NCI-H526 (cell line): ENCODE measurements at regions not wholly inside any gene's neighbourhood (a gene's known extent, or its start where the extent isn't known, plus 50 kb on each side); places are given as distances from the start of the nearest gene placed in this dataset.
"Not testable (repeated sequence)": the region's sequence is repeated elsewhere in the genome, so short reads cannot be mapped to it uniquely, and the experiment has no call there.

Experiments used
- DNase-seq, 2 experiments: peaks; one replicate each; lab custom pipeline; 2025; lab: John Stamatoyannopoulos, UW

GRCh38 chr6:156450421-156450820 is 326.8 kb upstream of the ARID1B start:
- DNase-seq: no peak

GRCh38 chr6:156449569-156449968 is 327.6 kb upstream of the ARID1B start:
- no peak for DNase-seq

GRCh38 chr6:156449128-156449527 is 328.1 kb upstream of the ARID1B start:
- no peak for DNase-seq

GRCh38 chr6:156448579-156448978 is 328.6 kb upstream of the ARID1B start:
- no peak for DNase-seq

- no peak for DNase-seq
Observed at GRCh38 chr6:156440688-156441087, 336.5 kb upstream of the ARID1B start.

GRCh38 chr6:156438350-156438923 is 338.7 kb upstream of the ARID1B start:
- DNase-seq: peak; percentile 19 to 53

GRCh38 chr6:156437121-156437879 is 339.9 kb upstream of the ARID1B start:
- peak; percentile 5 to 37 for DNase-seq

- peak in 1 of 2 experiments; percentile 10 for DNase-seq
Observed at GRCh38 chr6:156434795-156435190, 342.4 kb upstream of the ARID1B start.

- no peak for DNase-seq
Observed at GRCh38 chr6:156434049-156434794, 343.0 kb upstream of the ARID1B start.

- DNase-seq: no peak
Observed at GRCh38 chr6:156432543-156432942, 344.6 kb upstream of the ARID1B start.

- no peak for DNase-seq
Observed at GRCh38 chr6:156430386-156430785, 346.8 kb upstream of the ARID1B start.

GRCh38 chr6:156427345-156427744 is 349.8 kb upstream of the ARID1B start:
- DNase-seq: no peak

- DNase-seq: no peak
Observed at GRCh38 chr6:156425359-156426020, 351.7 kb upstream of the ARID1B start.

GRCh38 chr6:156423829-156424228 is 353.3 kb upstream of the ARID1B start:
- no peak for DNase-seq

- no peak for DNase-seq
Observed at GRCh38 chr6:156423075-156423474, 354.1 kb upstream of the ARID1B start.

GRCh38 chr6:156421933-156422332 is 355.2 kb upstream of the ARID1B start:
- no peak for DNase-seq

- DNase-seq: not testable (repeated sequence)
Observed at GRCh38 chr6:156421301-156421700, 355.9 kb upstream of the ARID1B start.

- no peak for DNase-seq
Observed at GRCh38 chr6:156420172-156420993, 356.8 kb upstream of the ARID1B start.

- no peak for DNase-seq
Observed at GRCh38 chr6:156419594-156419993, 357.6 kb upstream of the ARID1B start.

- no peak for DNase-seq
Observed at GRCh38 chr6:156418253-156418652, 358.9 kb upstream of the ARID1B start.

GRCh38 chr6:156416391-156416790 is 360.8 kb upstream of the ARID1B start:
- DNase-seq: no peak

- DNase-seq: no peak
Observed at GRCh38 chr6:156413154-156413553, 364.0 kb upstream of the ARID1B start.
